C4-2B (cell line): ENCODE measurements at regions not wholly inside any gene's neighbourhood (a gene's known extent, or its start where the extent isn't known, plus 50 kb on each side); places are given as distances from the start of the nearest gene placed in this dataset.

ENCODE experiments used
- H3K27ac ChIP-seq: fragments of 450-650 bp; 2 replicates; pipeline ENCODE4 v1.5.1; 2017
- ZFX ChIP-seq: fragments of 450-650 bp; IDR thresholded peaks from 2 replicates; pipeline ENCODE4 v1.6.1; 2017
- TF ChIP-seq, protein P1 (sequence below): fragments of 450-650 bp; conservative IDR thresholded peaks from 2 replicates; pipeline ENCODE4 v1.5.1; 2017; ENCODE audit warnings: mild to moderate bottlenecking

DNA sequence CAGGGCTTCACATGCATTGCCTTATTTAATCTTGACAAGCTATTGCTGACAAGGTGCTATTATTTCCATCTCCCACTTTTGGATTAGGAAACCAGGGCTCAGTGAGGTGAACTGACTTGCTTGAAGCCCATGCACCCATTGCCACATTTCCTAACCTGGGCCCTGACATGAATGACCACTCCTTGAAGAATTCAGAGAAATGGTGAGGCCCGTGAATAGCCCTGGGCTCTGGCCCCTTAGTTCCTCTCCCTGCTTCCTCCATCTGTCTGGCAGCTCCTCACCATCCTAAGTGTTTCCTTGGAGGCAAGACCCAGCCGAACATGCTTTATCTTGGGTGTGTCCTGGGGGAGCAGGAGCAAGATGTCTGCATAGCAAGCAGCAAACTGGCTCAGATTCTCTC, 56.1 kb upstream of the NECTIN1 start:
- TF ChIP-seq ZFX: no peak
- TF ChIP-seq, protein P1, sequence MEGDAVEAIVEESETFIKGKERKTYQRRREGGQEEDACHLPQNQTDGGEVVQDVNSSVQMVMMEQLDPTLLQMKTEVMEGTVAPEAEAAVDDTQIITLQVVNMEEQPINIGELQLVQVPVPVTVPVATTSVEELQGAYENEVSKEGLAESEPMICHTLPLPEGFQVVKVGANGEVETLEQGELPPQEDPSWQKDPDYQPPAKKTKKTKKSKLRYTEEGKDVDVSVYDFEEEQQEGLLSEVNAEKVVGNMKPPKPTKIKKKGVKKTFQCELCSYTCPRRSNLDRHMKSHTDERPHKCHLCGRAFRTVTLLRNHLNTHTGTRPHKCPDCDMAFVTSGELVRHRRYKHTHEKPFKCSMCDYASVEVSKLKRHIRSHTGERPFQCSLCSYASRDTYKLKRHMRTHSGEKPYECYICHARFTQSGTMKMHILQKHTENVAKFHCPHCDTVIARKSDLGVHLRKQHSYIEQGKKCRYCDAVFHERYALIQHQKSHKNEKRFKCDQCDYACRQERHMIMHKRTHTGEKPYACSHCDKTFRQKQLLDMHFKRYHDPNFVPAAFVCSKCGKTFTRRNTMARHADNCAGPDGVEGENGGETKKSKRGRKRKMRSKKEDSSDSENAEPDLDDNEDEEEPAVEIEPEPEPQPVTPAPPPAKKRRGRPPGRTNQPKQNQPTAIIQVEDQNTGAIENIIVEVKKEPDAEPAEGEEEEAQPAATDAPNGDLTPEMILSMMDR: no peak
- no peak overlapping the region for H3K27ac ChIP-seq

DNA sequence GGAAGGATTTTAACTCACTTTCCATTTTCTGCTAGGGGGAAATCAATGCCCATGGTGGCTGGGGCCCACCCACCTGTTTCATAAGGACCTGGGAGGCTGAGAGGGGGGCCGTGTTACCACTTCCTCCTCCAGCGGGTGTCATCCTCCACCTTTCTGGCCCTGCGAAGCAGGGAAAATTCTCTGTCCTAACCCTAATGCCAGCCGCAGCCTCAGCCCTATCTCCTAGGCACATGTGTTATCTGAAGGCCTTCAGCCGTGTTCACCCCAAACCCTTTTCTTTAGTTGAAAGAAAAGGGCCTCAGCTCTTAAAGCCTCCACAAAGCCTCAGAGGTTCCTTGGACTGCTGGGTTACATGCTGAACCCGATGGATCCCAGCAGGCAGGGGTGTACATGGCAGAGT, 55.4 kb upstream of the NECTIN1 start:
- no peak overlapping the region for H3K27ac ChIP-seq
- no peak for TF ChIP-seq ZFX
- TF ChIP-seq, protein P1: no peak

DNA sequence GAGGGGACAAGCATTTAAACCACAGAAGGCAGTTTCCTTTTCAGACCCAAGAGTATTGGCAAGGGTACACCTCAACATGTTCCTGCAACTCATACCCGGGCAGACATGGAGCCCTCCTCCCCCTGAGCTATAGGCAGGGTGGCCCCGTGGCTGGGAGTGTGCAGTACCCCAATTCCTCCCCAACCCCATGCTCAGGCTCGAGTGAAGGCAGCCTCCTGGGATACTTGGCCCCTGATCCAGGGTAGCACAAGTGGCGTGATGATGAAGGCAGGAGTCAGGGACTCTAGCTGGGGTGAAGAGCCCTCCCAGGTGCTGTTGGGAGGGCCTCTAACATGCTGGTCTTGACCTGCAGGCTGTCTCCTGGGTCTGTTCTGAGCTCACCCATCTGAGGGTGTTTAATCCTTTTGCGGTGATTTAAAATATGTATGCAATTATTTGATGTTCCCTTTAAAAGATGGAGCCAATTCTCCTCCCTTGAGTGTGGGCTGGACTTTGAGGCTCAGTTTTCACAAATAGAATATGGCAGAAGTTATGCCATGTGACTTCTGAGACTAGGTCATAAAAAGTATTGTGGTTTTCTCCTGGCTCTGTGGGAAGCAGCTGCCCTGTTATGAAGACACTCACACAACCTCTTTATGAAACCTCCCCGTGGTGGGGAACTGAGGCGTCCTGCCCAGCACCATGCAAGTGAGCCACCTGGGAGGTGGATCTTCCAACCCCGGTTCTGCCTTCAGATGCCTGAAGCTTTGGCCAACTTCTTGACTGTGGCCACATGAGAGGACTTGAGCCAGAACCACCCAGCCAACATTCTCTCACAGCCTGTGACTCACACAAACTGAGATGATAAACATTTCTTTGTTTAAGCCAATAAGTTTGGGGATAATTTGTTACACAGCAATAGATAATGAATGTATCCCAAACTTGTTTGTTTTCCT, 54.7 kb upstream of the NECTIN1 start:
- no peak overlapping the region for H3K27ac ChIP-seq
- TF ChIP-seq ZFX: no peak
- TF ChIP-seq, protein P1: no peak

DNA sequence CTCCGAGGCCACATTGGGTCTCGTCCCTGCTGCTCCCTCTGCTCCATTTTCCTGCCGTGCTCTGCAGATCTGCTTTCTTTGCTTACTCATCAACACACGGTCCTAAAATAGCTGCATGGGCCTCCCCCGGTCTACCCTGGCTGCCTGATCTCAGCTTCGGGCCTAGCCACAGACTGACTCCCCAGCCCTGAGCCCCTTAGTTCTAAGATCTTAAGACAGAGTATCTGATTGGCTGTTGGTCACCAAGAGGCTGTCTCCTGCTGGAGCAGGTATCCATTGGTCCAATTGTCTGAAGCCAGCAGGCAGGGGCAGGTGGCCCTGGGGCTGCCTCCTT, 53.7 kb upstream of the NECTIN1 start:
- H3K27ac ChIP-seq: no peak overlapping the region
- TF ChIP-seq, protein P1: no peak
- TF ChIP-seq ZFX: no peak

DNA sequence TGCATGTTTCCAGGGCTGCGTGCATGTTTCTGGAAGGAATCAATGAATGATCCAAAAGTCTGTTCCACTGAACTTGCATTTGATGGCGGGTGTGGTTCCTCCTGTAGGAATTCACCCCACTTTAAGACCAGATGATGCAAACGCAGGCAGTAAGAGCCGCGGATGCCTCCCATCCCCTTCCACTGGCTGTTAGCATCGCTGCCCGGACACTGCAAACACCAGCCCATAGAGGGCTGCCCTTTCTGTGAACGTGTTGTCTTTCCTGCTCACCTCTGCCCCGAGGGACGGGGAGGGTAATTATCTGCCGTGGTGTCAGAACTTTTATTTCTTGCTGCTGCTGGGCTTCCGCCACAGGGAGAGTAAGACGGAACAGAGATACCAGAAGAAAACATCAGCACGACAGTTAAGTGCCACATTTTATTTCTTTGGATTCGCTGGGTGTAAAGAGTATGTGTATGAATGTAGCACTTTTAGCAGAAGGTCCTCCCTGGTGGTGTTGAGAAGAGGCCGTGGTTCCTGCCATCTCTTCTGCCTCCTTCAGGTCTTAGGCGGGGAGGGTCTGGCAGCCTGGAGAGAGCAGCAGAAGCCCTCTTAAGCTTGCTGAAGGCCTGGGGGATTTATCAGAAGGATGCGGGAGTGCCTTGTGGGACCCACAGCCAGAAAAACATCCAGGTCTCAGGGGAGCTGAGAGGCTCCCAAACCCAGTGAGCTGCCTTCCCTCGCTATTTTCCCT, 53.2 kb upstream of the NECTIN1 start:
- H3K27ac ChIP-seq: no peak overlapping the region
- TF ChIP-seq, protein P1: no peak
- TF ChIP-seq ZFX: no peak

DNA sequence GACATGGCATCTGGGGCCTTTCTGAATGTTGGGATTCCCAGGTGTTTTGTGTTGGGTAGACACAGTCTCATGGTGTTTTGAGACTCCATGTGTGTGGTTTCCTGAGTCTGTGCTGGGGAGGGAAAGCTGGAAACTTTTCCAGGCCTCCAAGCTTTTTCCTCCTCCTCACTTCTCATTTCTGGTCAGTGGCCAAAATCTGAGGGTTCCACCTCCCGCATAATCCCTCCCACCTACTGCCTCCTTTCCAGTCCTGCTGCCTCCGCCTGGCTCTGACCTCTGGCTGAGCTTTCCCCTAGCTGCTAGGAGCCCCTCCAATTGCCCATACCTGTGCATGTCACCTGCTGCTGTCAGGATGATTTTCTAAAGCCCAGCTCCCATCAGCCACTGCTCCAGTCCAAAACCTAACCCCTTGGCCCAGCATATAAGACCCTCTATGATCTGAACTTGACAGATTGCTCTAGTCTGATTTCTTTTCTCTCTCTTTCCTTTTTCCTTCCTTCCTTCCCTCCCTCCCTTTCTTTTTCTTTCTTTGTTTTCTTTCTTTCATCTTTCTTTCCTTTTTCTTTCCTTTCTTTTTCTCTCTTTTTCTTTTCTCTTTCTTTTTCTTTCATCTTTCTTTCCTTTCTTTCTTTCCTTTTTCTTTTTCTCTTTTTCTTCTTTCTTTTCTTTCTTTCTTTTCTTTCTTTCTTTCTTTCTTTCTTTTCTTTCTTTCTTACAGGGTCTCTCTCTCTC, 51.4 kb upstream of the NECTIN1 start:
- no peak overlapping the region for H3K27ac ChIP-seq
- TF ChIP-seq, protein P1: no peak
- no peak for TF ChIP-seq ZFX
